HepG2 (cell line): ENCODE measurements at regions not wholly inside any gene's neighbourhood (a gene's known extent, or its start where the extent isn't known, plus 50 kb on each side); places are given as distances from the start of the nearest gene placed in this dataset.

Source experiments
- ATAC-seq: fragments of 200-7000 bp; cut with Tn5 transposase; 3 replicates; pipeline ENCODE4 v1.9.1; 2020; ENCODE audit warnings: mild to moderate bottlenecking, moderate library complexity
- BruUV-seq: library from RNA; stranded (reverse); fragments of 400-500 nt; replicated peaks from 2 replicates; lab custom pipeline; 2021; lab: Mats Ljungman, UMichigan
- CTCF ChIA-PET: fragments of 300-600 bp; formaldehyde crosslinking; extraction: SDS; loops from one replicate; lab custom pipeline; 2021; ENCODE audit warnings: low total read pairs, inconsistent platforms, low intra/inter-chr PET ratio; lab: Yijun Ruan, JAX
- POLR2A ChIA-PET: fragments of 350-600 bp; sonication (Branson Sonifier 250); formaldehyde crosslinking; loops from one replicate; lab custom pipeline; 2020; ENCODE audit warnings: antibody characterized with exemption, inconsistent platforms; lab: Yijun Ruan, JAX
- DNase-seq: peaks from one replicate; pipeline ENCODE4 v3.0.0-alpha.2; 2015; ENCODE audit warnings: low spot score
- FAIRE-seq: peaks from 3 replicates; lab custom pipeline; 2011; peaks lifted over from hg19 to GRCh38; lab: Jason Lieb, UNC
- H2AFZ ChIP-seq: one replicate; pipeline ENCODE4 v1.6.1; 2011; ENCODE audit warnings: low read length, inconsistent platforms
- H3K27ac ChIP-seq: fragments of 300-600 bp; 3 replicates; pipeline ENCODE4 v1.8.0; 2011; ENCODE audit warnings: mixed run types, mild to moderate bottlenecking, mixed read lengths, low read length, inconsistent platforms; ENCODE audit not compliant: insufficient read depth; ENCODE audit errors: extremely low read length
- H3K27me3 ChIP-seq, 2 experiments: fragments of 200-600 bp in 1 of 2; 2 replicates in 1 of 2; 3 replicates in 1 of 2; pipeline versions ENCODE4 v1.6.0 to v1.8.0; 2011; ENCODE audit warnings: low read length in 2 of 2, mild to moderate bottlenecking in 2 of 2, moderate library complexity in 2 of 2, inconsistent platforms in 1 of 2; ENCODE audit not compliant: insufficient read depth in 2 of 2, control insufficient read depth in 1 of 2
- H3K36me3 ChIP-seq, 2 experiments: fragments of 200-600 bp in 1 of 2; replicated peaks in 1 of 2; 2 replicates in 1 of 2; 3 replicates in 1 of 2; pipeline versions ENCODE4 v1.5.1 to v1.8.0; 2011; ENCODE audit warnings: low read length in 2 of 2, inconsistent platforms in 1 of 2; ENCODE audit not compliant: insufficient read depth in 2 of 2, control insufficient read depth in 1 of 2
- H3K4me1 ChIP-seq: 2 replicates; pipeline ENCODE4 v1.5.1; 2012; ENCODE audit warnings: low read length, inconsistent platforms; ENCODE audit not compliant: insufficient read depth
- H3K4me2 ChIP-seq: 2 replicates; pipeline ENCODE4 v1.6.0; 2011; ENCODE audit warnings: low read depth, low read length, inconsistent platforms
- H3K4me3 ChIP-seq, 3 experiments: fragments of 200-600 bp in 1 of 3; sonication (generic), shearing (Covaris generic) in 1 of 3; replicated peaks in 1 of 3; 2 replicates each; pipeline ENCODE4 v1.5.1; 2011 to 2016; ENCODE audit warnings: low read length in 3 of 3, inconsistent platforms in 2 of 3, low read depth in 2 of 3, mild to moderate bottlenecking in 2 of 3, control low read depth in 1 of 3, mixed read lengths in 1 of 3; ENCODE audit not compliant: insufficient read depth in 1 of 3
- H3K79me2 ChIP-seq: one replicate; pipeline ENCODE4 v1.6.1; 2011; ENCODE audit warnings: low read length, inconsistent platforms; ENCODE audit not compliant: insufficient read depth
- H3K9ac ChIP-seq: 2 replicates; pipeline ENCODE4 v1.6.0; 2011; ENCODE audit warnings: mild to moderate bottlenecking, low read depth, low read length, inconsistent platforms; ENCODE audit not compliant: insufficient read depth
- H3K9me3 ChIP-seq: 2 replicates; pipeline ENCODE4 v1.5.1; 2012; ENCODE audit warnings: mild to moderate bottlenecking, low read length
- H4K20me1 ChIP-seq: 2 replicates; pipeline ENCODE4 v1.6.0; 2011; ENCODE audit warnings: inconsistent platforms, mild to moderate bottlenecking, low read length, moderate library complexity; ENCODE audit not compliant: insufficient read depth
- ADNP ChIP-seq: sonication (generic); formaldehyde crosslinking; IDR thresholded peaks from 2 replicates; pipeline ENCODE4 v1.4.0; 2020; ENCODE audit warnings: missing genetic modification reagents
- ATF5 ChIP-seq: sonication (generic); formaldehyde crosslinking; IDR thresholded peaks from 2 replicates; pipeline ENCODE4 v1.4.0; 2020; ENCODE audit warnings: mild to moderate bottlenecking, low read depth, missing genetic modification reagents
- BCL6 ChIP-seq: IDR thresholded peaks from 2 replicates; pipeline ENCODE4 v1.6.1; 2016; ENCODE audit warnings: missing genetic modification reagents, missing compliant biosample characterization
- DR1 ChIP-seq: sonication (generic); formaldehyde crosslinking; IDR thresholded peaks from 2 replicates; pipeline ENCODE4 v1.8.0; 2021; ENCODE audit warnings: mild to moderate bottlenecking, missing genetic modification reagents, inconsistent platforms
- GPN1 ChIP-seq: sonication (generic); formaldehyde crosslinking; IDR thresholded peaks from 2 replicates; pipeline ENCODE4 v1.5.1; 2020; ENCODE audit warnings: missing genetic modification reagents, borderline replicate concordance
- NFIC ChIP-seq: IDR thresholded peaks from 2 replicates; pipeline ENCODE4 v1.6.1; 2012; ENCODE audit warnings: mild to moderate bottlenecking, low read length, inconsistent platforms
- SRSF4 ChIP-seq: fragments of 200-400 bp; formaldehyde crosslinking; IDR thresholded peaks from one replicate; pipeline ENCODE4 v1.6.1; 2018; ENCODE audit warnings: mild to moderate bottlenecking, low read depth, low read length, moderate library complexity; ENCODE audit not compliant: poor library complexity, severe bottlenecking
- SRSF9 ChIP-seq: fragments of 200-400 bp; formaldehyde crosslinking; IDR thresholded peaks from 2 replicates; pipeline ENCODE4 v1.6.1; 2018; ENCODE audit warnings: borderline replicate concordance, mild to moderate bottlenecking, low read depth, low read length; ENCODE audit not compliant: insufficient read depth, poor library complexity, severe bottlenecking
- TCF12 ChIP-seq, 2 experiments: fragments of 450-650 bp in 1 of 2; sonication (generic) in 1 of 2; formaldehyde crosslinking in 1 of 2; IDR thresholded peaks; 2 replicates each; pipeline versions ENCODE4 v1.6.1 to v1.8.0; 2017 to 2022; ENCODE audit warnings: antibody characterized with exemption in 1 of 2, mild to moderate bottlenecking in 1 of 2, missing genetic modification reagents in 1 of 2, moderate library complexity in 1 of 2
- TFE3 ChIP-seq: IDR thresholded peaks from 2 replicates; pipeline ENCODE4 v1.6.1; 2016
- UBTF ChIP-seq: sonication (generic); formaldehyde crosslinking; IDR thresholded peaks from 2 replicates; pipeline ENCODE4 v1.4.0; 2020; ENCODE audit warnings: mild to moderate bottlenecking, missing genetic modification reagents
- ZBTB4 ChIP-seq: sonication (generic); formaldehyde crosslinking; IDR thresholded peaks from 2 replicates; pipeline ENCODE4 v1.4.0; 2020; ENCODE audit warnings: missing genetic modification reagents, mild to moderate bottlenecking, borderline replicate concordance
- ZC3H13 ChIP-seq: sonication (generic); formaldehyde crosslinking; IDR thresholded peaks from 2 replicates; pipeline ENCODE4 v1.8.1; 2023; ENCODE audit warnings: mild to moderate bottlenecking, missing genetic modification reagents, moderate library complexity
- ZNF225 ChIP-seq: sonication (generic); formaldehyde crosslinking; IDR thresholded peaks from 2 replicates; pipeline ENCODE4 v1.4.0; 2020; ENCODE audit warnings: mild to moderate bottlenecking, missing genetic modification reagents
- ZNF30 ChIP-seq: sonication (generic); formaldehyde crosslinking; IDR thresholded peaks from 2 replicates; pipeline ENCODE4 v1.5.0; 2020; ENCODE audit warnings: mild to moderate bottlenecking, missing genetic modification reagents
- ZNF446 ChIP-seq: sonication (generic); formaldehyde crosslinking; IDR thresholded peaks from 2 replicates; pipeline ENCODE4 v1.5.0; 2020; ENCODE audit warnings: mild to moderate bottlenecking, missing genetic modification reagents
- ZNF577 ChIP-seq: sonication (generic); formaldehyde crosslinking; IDR thresholded peaks from 2 replicates; pipeline ENCODE4 v1.4.0; 2020; ENCODE audit warnings: mild to moderate bottlenecking, low read depth, missing genetic modification reagents, borderline replicate concordance
- ZNF816 ChIP-seq: sonication (generic); formaldehyde crosslinking; IDR thresholded peaks from 2 replicates; pipeline ENCODE4 v1.8.0; 2022; ENCODE audit warnings: missing genetic modification reagents, mild to moderate bottlenecking, borderline replicate concordance
- WGBS: methylation state at CpG from one replicate; pipeline ENCODE4 v1.1.6; 2017; ENCODE audit warnings: low lambda C conversion rate; 5-methylcytosine and 5-hydroxymethylcytosine counted together
- in situ Hi-C: cut with HindIII; loops from 2 replicates; pipeline ENCODE4 v1.10.0; 2017; ENCODE audit warnings: low pct_unique_long_range_greater_than_20kb; ENCODE audit not compliant: extremely low pct_ligation_motif_present
- intact Hi-C: fragments of 100-400 bp; cut with micrococcal nuclease; formaldehyde crosslinking; loops from one replicate; pipeline ENCODE4 v1.10.0; 2022; ENCODE audit not compliant: unreplicated experiment

- Histone ChIP-seq H3K4me2 (no peak overlapping the region), H3K36me3 (no peaks in the 10 kb centered on the region), H3K9me3 (no peaks in the 10 kb centered on the region), H3K4me3 (no peak overlapping the region), H3K4me1 (no peaks in the 10 kb centered on the region), H3K27ac (no peak overlapping the region), H2AFZ (no peak overlapping the region), H3K79me2 (no peaks in the 10 kb centered on the region), H4K20me1 (no peaks in the 10 kb centered on the region), H3K27me3 (no peaks in the 10 kb centered on the region), H3K9ac (no peak overlapping the region)
- no TSS peak for BruUV-seq
- ATAC-seq: no peak
- no peak for DNase-seq
- WGBS: 0% methylated on average over 1 of the region's 1 CpG
- in situ Hi-C loops: no loop called here
- intact Hi-C loops: no loop called here
- ChIA-PET POLR2A (no interaction called here), CTCF (no interaction called here)
- FAIRE-seq: no peak
- TF ChIP-seq GPN1 (CRISPR knock-in tag): no peak
- no peak for TF ChIP-seq SRSF9
- no peak for TF ChIP-seq ZNF446 (CRISPR knock-in tag)
- TF ChIP-seq ZNF30: no peak
- TF ChIP-seq BCL6 (CRISPR knock-in tag): no peak
- TF ChIP-seq ZNF577 (CRISPR knock-in tag): no peak
- no peak for TF ChIP-seq TFE3 (CRISPR knock-in tag)
- no peak for TF ChIP-seq DR1 (CRISPR knock-in tag)
- TF ChIP-seq UBTF: no peak
- TF ChIP-seq ZC3H13: no peak
- TF ChIP-seq ZNF225 (CRISPR knock-in tag): no peak
- no peak for TF ChIP-seq ZBTB4 (CRISPR knock-in tag)
- no peak for TF ChIP-seq ZNF816 (CRISPR knock-in tag)
- TF ChIP-seq NFIC: no peak
- no peak for TF ChIP-seq ADNP
- TF ChIP-seq TCF12 (IDR thresholded peaks at IDR 0.05): no peak
- TF ChIP-seq TCF12 (CRISPR knock-in tag; IDR thresholded peaks at IDR 0.05): no peak
- TF ChIP-seq ATF5 (CRISPR knock-in tag): no peak
- no peak for TF ChIP-seq SRSF4
Observed at GRCh38 chr7:94252124-94252523, 142.6 kb upstream of the COL1A2 start.
